ENCODE measurements at regions not wholly inside any gene's neighbourhood (a gene's known extent, or its start where the extent isn't known, plus 50 kb on each side); places are given as distances from the start of the nearest gene placed in this dataset.

DNA sequence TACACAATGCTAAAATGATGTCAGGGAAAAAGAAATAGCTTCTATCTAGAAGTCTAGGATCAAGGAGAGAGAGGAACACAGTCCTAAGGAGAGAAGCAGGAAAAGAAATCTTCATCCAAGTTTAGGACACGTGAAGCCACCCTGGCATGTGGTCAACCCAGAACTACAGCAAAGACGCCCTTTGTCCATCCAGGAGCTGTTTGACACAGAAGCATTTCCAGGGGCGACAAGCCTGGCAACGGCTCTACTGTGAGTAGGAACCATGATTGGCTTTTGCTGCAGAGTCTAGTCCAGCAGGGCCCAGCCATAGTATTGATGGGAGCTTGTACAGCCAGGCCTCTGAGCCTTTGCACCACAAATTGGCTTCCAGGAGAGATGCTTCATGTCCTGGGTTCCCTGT, 185.4 kb upstream of the RPL38 start:
- DNase-seq = no peak

GRCh38 chr17:74019271-74019670, 184.2 kb upstream of the RPL38 start:
- DNase-seq = no peak

DNA sequence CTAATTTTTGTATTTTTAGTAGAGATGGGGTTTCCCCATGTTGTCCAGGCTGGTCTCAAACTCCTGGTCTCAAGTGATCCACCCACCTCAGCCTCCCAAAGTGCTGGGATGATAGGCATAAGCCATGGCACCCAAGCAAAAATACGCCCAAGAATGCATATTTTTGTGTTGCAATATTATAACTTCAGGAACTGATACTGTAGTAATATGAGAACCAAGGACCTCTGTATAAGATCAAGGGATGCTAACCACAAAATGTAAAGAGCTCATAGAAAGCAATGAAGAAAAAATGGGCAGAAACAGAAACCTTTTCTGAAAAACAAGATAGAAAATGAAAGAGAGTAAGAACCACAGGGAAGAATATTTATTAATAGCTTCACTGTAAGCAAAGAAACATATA, 183.6 kb upstream of the RPL38 start:
- no peak for DNase-seq

DNA sequence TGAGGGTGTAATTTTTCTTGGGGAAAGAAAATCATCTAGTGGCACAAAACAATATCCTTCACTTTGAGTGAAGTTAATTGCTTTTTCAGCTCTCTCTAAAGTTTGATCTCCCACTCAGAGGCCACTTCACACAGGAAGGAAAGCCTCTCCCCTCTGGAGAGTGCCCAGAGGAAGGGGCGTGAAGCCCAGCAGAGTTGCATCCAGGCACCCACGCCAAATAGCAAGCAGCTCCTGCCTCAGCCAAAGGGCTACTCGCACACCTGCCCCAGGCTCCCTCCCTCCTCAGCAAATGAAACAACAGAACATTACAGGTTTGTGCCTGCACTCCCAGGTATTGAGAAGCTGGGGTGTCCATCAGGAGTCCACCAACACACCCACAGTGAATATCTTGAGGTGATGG, 183.0 kb upstream of the RPL38 start:
- DNase-seq = no peak

DNA sequence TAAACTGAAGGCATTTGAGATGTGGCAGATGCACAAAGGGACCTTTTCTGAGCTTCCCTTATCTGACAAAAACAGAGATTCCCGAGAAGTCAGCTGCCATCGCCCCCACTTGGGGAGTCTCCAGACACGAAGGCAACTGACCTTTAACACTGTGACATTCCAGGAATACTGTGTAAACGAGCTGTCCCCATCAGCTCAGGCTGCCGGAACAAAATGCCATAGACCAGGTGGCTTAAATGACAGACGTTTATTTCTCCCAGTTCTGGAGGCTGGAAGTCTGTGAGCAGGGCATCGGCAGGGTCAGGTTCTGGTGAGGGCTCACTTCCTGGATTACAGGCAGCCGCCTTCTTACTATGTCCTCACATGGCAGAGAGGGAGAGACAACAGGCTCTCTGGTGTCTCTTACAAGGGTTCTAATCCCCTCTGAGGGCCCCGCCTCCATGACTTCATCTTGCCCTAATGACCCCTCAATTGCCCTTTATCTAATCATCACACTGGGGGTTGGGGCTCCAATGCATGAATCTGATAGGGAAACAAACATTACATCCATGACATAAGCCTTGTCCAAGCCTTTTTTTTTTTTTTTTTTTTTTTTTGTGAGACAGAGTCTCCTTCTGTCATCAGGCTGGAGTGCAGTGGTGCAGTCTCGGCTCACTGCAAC, 178.5 kb upstream of the RPL38 start:
- DNase-seq = no peak

GRCh38 chr17:74027444-74027843, 176.0 kb upstream of the RPL38 start:
- no peak for DNase-seq

GRCh38 chr17:74028354-74029116, 174.9 kb upstream of the RPL38 start:
- no peak for DNase-seq

DNA sequence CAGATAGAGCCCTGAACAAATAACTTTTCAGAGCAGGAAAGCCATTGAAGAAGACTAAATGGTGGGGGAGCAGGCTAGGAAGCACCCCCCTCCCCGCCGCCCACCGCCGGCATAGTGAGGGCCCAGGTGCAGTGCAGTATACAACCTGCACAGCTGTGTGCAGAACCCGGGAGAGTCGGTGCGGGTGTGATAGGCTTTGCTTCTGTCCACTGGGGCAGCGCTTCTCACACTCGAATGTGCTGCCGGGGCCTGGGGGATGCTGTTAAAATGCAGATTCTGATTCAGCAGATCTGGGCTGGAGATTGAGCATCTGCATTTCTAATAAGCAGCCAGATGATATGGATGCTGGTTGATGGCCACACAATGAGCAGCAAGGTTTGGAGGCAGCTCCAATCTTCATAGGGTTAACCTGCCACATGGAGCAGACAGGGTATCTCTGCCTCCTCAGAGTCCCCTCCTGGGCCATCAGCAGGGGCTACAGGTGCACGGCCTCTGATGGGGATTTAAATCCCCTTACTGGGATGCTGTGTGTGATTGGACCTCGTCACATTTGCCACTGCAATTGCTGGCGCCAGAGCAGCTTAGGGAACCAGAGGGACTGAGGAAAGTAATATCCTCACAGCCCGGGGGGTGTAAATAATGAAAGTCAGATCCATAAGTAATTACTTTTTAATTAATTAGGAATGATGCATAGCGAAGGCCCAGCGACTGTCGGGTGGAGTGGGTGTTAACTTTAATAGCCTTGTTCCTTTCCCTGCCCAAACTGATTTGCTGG, 172.0 kb upstream of the RPL38 start:
- DNase-seq = no peak

- DNase-seq = no peak
These were observed 171.3 kb upstream of the RPL38 start for GRCh38 chr17:74032222-74032621.

DNA sequence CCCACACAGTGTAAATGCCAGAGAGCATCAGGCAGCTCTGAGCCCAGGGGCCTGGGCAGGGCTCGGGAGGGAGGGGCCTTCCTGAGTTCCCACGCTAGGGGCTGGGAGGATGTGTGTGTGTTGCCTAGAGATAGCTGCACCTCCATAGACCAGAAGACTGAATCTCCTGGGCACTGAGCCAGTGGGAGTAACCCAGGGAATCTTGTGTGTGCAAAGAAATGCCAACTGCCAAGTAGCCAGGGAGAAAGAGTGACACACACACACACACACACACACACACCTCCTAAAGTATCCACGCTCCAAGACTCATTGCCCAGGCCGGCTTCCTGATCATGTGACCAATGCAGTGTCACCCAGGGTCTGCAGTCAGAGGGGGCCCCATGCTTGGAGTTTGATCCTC, 166.2 kb upstream of the RPL38 start:
- peak; percentile 35 for DNase-seq

GRCh38 chr17:74040291-74040690, 163.2 kb upstream of the RPL38 start:
- DNase-seq = no peak

GRCh38 chr17:74040729-74041128, 162.7 kb upstream of the RPL38 start:
- no peak for DNase-seq

GRCh38 chr17:74041869-74042640, 161.4 kb upstream of the RPL38 start:
- peak; percentile 56 for DNase-seq

- DNase-seq = peak; percentile 85
These were observed 160.6 kb upstream of the RPL38 start for GRCh38 chr17:74042744-74043486.

- DNase-seq = no peak
These were observed 159.5 kb upstream of the RPL38 start for GRCh38 chr17:74043976-74044375.

DNA sequence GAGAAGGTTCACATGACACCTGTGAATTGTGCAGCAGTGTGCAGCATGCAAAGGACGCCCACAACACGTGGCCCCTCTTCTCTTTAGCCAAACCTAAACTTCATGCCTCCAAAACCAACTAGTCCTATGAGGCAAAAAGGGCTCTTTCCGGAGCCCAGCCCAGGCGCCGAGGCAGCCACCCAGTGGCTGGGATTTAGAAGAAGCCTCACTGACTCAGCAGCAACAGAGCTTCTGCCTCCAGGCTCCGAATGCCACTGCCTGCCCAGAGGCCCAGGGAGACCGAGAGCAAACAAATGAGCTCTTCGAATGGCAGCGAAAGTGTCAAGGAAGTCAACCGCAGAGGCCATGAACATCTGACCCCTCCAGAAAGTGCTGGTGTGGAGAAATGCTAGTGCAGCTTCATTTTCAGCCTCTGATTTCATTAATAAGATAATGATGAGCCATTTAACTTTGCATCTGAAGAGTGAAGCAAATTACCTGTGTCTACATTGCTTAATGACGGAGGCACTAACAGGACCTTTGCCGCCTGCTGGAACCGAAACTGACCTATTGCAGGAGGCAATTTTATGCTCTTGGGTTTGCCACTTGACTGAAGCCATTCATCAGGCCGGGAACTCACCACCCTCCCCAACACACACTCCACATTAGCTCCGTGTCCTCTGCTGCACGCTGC, 157.7 kb upstream of the RPL38 start:
- DNase-seq = no peak

- DNase-seq = no peak
These were observed 154.1 kb upstream of the RPL38 start for GRCh38 chr17:74049167-74049966.

GRCh38 chr17:74049967-74050458, 153.5 kb upstream of the RPL38 start:
- DNase-seq = no peak

DNA sequence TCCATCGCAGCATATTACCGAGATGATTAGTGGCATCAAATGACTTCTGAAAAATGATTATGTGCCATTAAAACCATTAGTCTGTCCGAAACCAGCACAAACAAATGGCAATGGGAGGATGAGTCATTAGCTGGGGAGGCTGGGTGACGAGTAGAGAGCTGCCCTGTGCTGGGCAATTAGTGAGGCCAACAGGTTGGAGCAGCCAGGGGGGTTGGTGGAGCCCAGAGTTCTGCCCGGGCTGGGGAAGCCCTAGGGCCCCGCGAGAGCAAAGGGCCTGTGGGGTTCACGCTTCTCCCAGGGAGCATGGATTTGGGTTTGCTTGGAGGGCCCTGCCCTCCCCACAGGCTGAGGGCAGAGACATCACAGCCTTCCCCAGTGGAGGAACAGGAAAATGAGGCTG, 152.1 kb upstream of the RPL38 start:
- no peak for DNase-seq
